ENCODE measurements at regions not wholly inside any gene's neighbourhood (a gene's known extent, or its start where the extent isn't known, plus 50 kb on each side); places are given as distances from the start of the nearest gene placed in this dataset.

DNA sequence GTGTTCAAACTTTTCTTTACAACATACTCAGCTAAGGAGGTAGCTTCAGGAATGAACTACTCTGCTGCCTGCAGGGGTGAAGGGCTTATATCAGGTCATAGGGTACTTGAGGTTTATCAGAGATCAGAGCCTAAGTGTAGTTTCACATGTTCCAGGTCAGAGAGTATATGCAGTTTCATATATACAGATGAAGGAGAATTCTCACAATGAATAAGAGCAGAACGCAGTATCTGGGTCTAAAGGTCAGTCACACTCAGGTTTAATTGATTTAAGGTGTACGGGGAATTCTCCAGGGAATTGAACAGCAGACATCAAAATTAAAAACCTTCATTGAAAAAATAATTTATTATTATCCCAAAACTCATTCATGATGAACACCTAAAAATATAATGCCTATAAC, 700.6 kb downstream of the TECRL start:
- TF ChIP-seq POLR2AphosphoS5 (IDR thresholded peaks at IDR 0.05) = no peak
- TF ChIP-seq CTCF (IDR thresholded peaks at IDR 0.05) = no peak
- no peak for TF ChIP-seq POLR2A (IDR thresholded peaks at IDR 0.05)
